GM23338 (cell line): ENCODE measurements at regions not wholly inside any gene's neighbourhood (a gene's known extent, or its start where the extent isn't known, plus 50 kb on each side); places are given as distances from the start of the nearest gene placed in this dataset.

Source experiments
- ATAC-seq: fragments of 200-7000 bp; cut with Tn5 transposase; 3 replicates; pipeline ENCODE4 v1.9.1; 2020
- DNase-seq: peaks from one replicate; pipeline ENCODE4 v3.0.0-alpha.2; 2015; ENCODE audit warnings: low spot score
- H2AFZ ChIP-seq: fragments of 200-600 bp; sonication (generic); 2 replicates; pipeline ENCODE4 v1.8.0; 2016; ENCODE audit warnings: antibody characterized with exemption, mild to moderate bottlenecking, moderate library complexity
- H3F3A ChIP-seq: fragments of 200-600 bp; sonication (generic); replicated peaks from 2 replicates; pipeline ENCODE4 v1.8.0; 2017; ENCODE audit warnings: antibody characterized with exemption, mixed run types, low read depth
- H3K27ac ChIP-seq: fragments of 200-600 bp; sonication (generic); 2 replicates; pipeline ENCODE4 v1.6.1; 2016; ENCODE audit warnings: low read depth
- H3K27me3 ChIP-seq: fragments of 200-600 bp; sonication (generic); 2 replicates; pipeline ENCODE4 v1.8.0; 2016; ENCODE audit warnings: mild to moderate bottlenecking, mixed run types, moderate library complexity; ENCODE audit not compliant: insufficient read depth
- H3K36me3 ChIP-seq: fragments of 200-600 bp; sonication (generic); 2 replicates; pipeline ENCODE4 v1.8.0; 2016; ENCODE audit warnings: mild to moderate bottlenecking; ENCODE audit not compliant: insufficient read depth
- H3K4me1 ChIP-seq: fragments of 200-600 bp; sonication (generic); 2 replicates; pipeline ENCODE4 v1.8.0; 2016; ENCODE audit warnings: mild to moderate bottlenecking, moderate library complexity; ENCODE audit not compliant: insufficient read depth
- H3K4me2 ChIP-seq: fragments of 200-600 bp; sonication (generic); 2 replicates; pipeline ENCODE4 v1.7.1; 2017; ENCODE audit warnings: mixed run types
- H3K4me3 ChIP-seq: fragments of 200-600 bp; sonication (generic); 2 replicates; pipeline ENCODE4 v1.6.1; 2016; ENCODE audit warnings: mixed run types
- H3K79me2 ChIP-seq: fragments of 200-600 bp; sonication (generic); replicated peaks from 2 replicates; pipeline ENCODE4 v1.8.0; 2017; ENCODE audit warnings: mild to moderate bottlenecking; ENCODE audit not compliant: insufficient read depth
- H3K9me2 ChIP-seq: fragments of 200-600 bp; sonication (generic); 2 replicates; pipeline ENCODE4 v1.8.0; 2017; ENCODE audit not compliant: insufficient read depth
- H4K20me1 ChIP-seq: fragments of 200-600 bp; sonication (generic); replicated peaks from 2 replicates; pipeline ENCODE4 v1.8.0; 2017; ENCODE audit warnings: mild to moderate bottlenecking; ENCODE audit not compliant: insufficient read depth
- H3K27ac Mint-ChIP-seq: 2 replicates; pipeline ENCODE4 v1.8.0; 2020; ENCODE audit warnings: inconsistent platforms, mild to moderate bottlenecking, moderate library complexity, mixed read lengths
- H3K27me3 Mint-ChIP-seq: 3 replicates; pipeline ENCODE4 v1.8.0; 2022; ENCODE audit warnings: low read depth, mild to moderate bottlenecking, moderate library complexity, mixed read lengths, inconsistent platforms; ENCODE audit not compliant: insufficient read depth, poor library complexity
- H3K36me3 Mint-ChIP-seq: 3 replicates; pipeline ENCODE4 v1.8.0; 2021; ENCODE audit warnings: low read depth, mild to moderate bottlenecking, inconsistent platforms, moderate library complexity, mixed read lengths
- H3K4me1 Mint-ChIP-seq: 3 replicates; pipeline ENCODE4 v1.8.0; 2020; ENCODE audit warnings: mild to moderate bottlenecking, inconsistent platforms, mixed read lengths
- H3K4me3 Mint-ChIP-seq: 3 replicates; pipeline ENCODE4 v1.8.0; 2021; ENCODE audit warnings: moderate library complexity, mild to moderate bottlenecking, inconsistent platforms, mixed read lengths
- H3K9me3 Mint-ChIP-seq: 3 replicates; pipeline ENCODE4 v1.8.0; 2020; ENCODE audit warnings: moderate library complexity, mild to moderate bottlenecking, inconsistent platforms, mixed read lengths
- CREB1 ChIP-seq: fragments of 250-450 bp; sonication (Bioruptor Pico); IDR thresholded peaks from 2 replicates; pipeline ENCODE4 v1.5.0; 2020; ENCODE audit warnings: low read depth, mild to moderate bottlenecking, moderate library complexity
- CTCF ChIP-seq, 2 experiments: fragments of 200-600 bp in 1 of 2; sonication (generic) in 1 of 2; conservative IDR thresholded peaks; 2 replicates each; pipeline versions ENCODE4 v1.5.1 to v1.6.1; 2016 to 2017; ENCODE audit warnings: antibody characterized with exemption in 2 of 2, low read depth in 2 of 2, mild to moderate bottlenecking in 2 of 2, moderate library complexity in 1 of 2
- ETS1 ChIP-seq: IDR thresholded peaks from 2 replicates; pipeline ENCODE4 v1.6.1; 2016; ENCODE audit warnings: antibody characterized with exemption
- EZH2 ChIP-seq: fragments of 200-600 bp; sonication (generic); IDR thresholded peaks from one replicate; pipeline ENCODE4 v1.8.0; 2017; ENCODE audit warnings: antibody characterized with exemption, mild to moderate bottlenecking, low read depth; ENCODE audit not compliant: unreplicated experiment
- EZH2phosphoT487 ChIP-seq: fragments of 200-600 bp; sonication (generic); IDR thresholded peaks from one replicate; pipeline ENCODE4 v1.8.1; 2018; ENCODE audit warnings: antibody characterized with exemption; ENCODE audit not compliant: unreplicated experiment
- JUNB ChIP-seq: IDR thresholded peaks from one replicate; pipeline ENCODE4 v1.6.1; 2016; ENCODE audit warnings: antibody characterized with exemption; ENCODE audit not compliant: unreplicated experiment
- NANOG ChIP-seq: IDR thresholded peaks from 2 replicates; pipeline ENCODE4 v1.6.1; 2016; ENCODE audit warnings: antibody characterized with exemption, borderline replicate concordance
- REST ChIP-seq: IDR thresholded peaks from one replicate; pipeline ENCODE4 v1.6.1; 2018; ENCODE audit warnings: antibody characterized with exemption; ENCODE audit not compliant: unreplicated experiment
- ZNF114 ChIP-seq: fragments of 250-450 bp; sonication (Bioruptor Pico); IDR thresholded peaks from 2 replicates; pipeline ENCODE4 v1.5.0; 2020; ENCODE audit warnings: mild to moderate bottlenecking, moderate library complexity
- ZNF331 ChIP-seq: fragments of 250-450 bp; sonication (Bioruptor Pico); IDR thresholded peaks from 2 replicates; pipeline ENCODE4 v1.5.0; 2020; ENCODE audit warnings: low read depth, mild to moderate bottlenecking, moderate library complexity
- ZNF462 ChIP-seq: fragments of 250-450 bp; sonication (Bioruptor Pico); IDR thresholded peaks from 2 replicates; pipeline ENCODE4 v1.5.0; 2020; ENCODE audit warnings: mild to moderate bottlenecking, moderate library complexity

GRCh38 chr6:137427656-137428290 lies 66.4 kb downstream of the OLIG3 start (continued):
- TF ChIP-seq ETS1, result no peak
- TF ChIP-seq CREB1 (CRISPR knock-in tag), result no peak
- TF ChIP-seq EZH2phosphoT487, result no peak
- no peak for TF ChIP-seq ZNF114

- H3K27me3 Mint-ChIP-seq, result peaks cover 4% of the 10 kb centered on the region
- no peak overlapping the region for H2AFZ ChIP-seq
- no peaks in the 10 kb centered on the region for H3F3A ChIP-seq
- H3K4me1 Mint-ChIP-seq, result peaks cover 38% of the 10 kb centered on the region
- H3K27ac ChIP-seq, result no peak overlapping the region
- H3K9me3 Mint-ChIP-seq, result no peaks in the 10 kb centered on the region
- H3K36me3 Mint-ChIP-seq, result no peaks in the 10 kb centered on the region
- no peaks in the 10 kb centered on the region for H3K27me3 ChIP-seq
- peaks cover 23% of the 10 kb centered on the region for H3K4me1 ChIP-seq
- H3K4me2 ChIP-seq, result no peak overlapping the region
- no peak overlapping the region for H3K4me3 Mint-ChIP-seq
- no peak for DNase-seq
- no peaks in the 10 kb centered on the region for H3K36me3 ChIP-seq
- H3K27ac Mint-ChIP-seq, result no peak overlapping the region
- no peaks in the 10 kb centered on the region for H3K79me2 ChIP-seq
- no peaks in the 10 kb centered on the region for H3K9me2 ChIP-seq
- ATAC-seq, result no peak
- H4K20me1 ChIP-seq, result no peaks in the 10 kb centered on the region
- H3K4me3 ChIP-seq, result no peak overlapping the region
- TF ChIP-seq NANOG (no peak), EZH2 (no peak), CTCF (conservative IDR thresholded peaks at IDR 0.05; ENCODE audit: low read depth in 2 of 2) (no peak), REST (no peak), CREB1 (CRISPR knock-in tag) (no peak), EZH2phosphoT487 (no peak), ZNF331 (CRISPR knock-in tag) (no peak), JUNB (no peak), ZNF114 (no peak), ZNF462 (CRISPR knock-in tag) (no peak)
These were observed 68.0 kb downstream of the OLIG3 start for GRCh38 chr6:137426007-137426689.
